Neural cell (in vitro differentiated cells): ENCODE measurements at regions not wholly inside any gene's neighbourhood (a gene's known extent, or its start where the extent isn't known, plus 50 kb on each side); places are given as distances from the start of the nearest gene placed in this dataset.

Experiments
- EP300 ChIP-seq: fragments of 450-650 bp; conservative IDR thresholded peaks from 2 replicates; pipeline ENCODE4 v1.6.1; 2014; ENCODE audit warnings: antibody characterized with exemption, mild to moderate bottlenecking, moderate library complexity; ENCODE audit not compliant: poor library complexity, severe bottlenecking
- MXI1 ChIP-seq: fragments of 450-650 bp; conservative IDR thresholded peaks from 2 replicates; pipeline ENCODE4 v1.6.1; 2014; ENCODE audit warnings: antibody characterized with exemption, mild to moderate bottlenecking; ENCODE audit not compliant: poor library complexity, severe bottlenecking
- POLR2AphosphoS5 ChIP-seq: IDR thresholded peaks from 2 replicates; pipeline ENCODE4 v1.6.1; 2012
- SMC3 ChIP-seq: fragments of 450-650 bp; conservative IDR thresholded peaks from 2 replicates; pipeline ENCODE4 v1.6.1; 2014; ENCODE audit warnings: antibody characterized with exemption, mild to moderate bottlenecking, moderate library complexity; ENCODE audit not compliant: poor library complexity
- TAF1 ChIP-seq: IDR thresholded peaks from 2 replicates; pipeline ENCODE4 v1.6.1; 2012; ENCODE audit warnings: low read depth
- TF ChIP-seq, protein P1 (sequence below): fragments of 450-650 bp; IDR thresholded peaks from 2 replicates; pipeline ENCODE4 v1.5.1; 2014; ENCODE audit warnings: antibody characterized with exemption, mild to moderate bottlenecking, moderate library complexity; ENCODE audit not compliant: poor library complexity, severe bottlenecking
- TF ChIP-seq, protein P2 (sequence below): IDR thresholded peaks from 2 replicates; pipeline ENCODE4 v1.6.1; 2012; ENCODE audit warnings: borderline replicate concordance

DNA sequence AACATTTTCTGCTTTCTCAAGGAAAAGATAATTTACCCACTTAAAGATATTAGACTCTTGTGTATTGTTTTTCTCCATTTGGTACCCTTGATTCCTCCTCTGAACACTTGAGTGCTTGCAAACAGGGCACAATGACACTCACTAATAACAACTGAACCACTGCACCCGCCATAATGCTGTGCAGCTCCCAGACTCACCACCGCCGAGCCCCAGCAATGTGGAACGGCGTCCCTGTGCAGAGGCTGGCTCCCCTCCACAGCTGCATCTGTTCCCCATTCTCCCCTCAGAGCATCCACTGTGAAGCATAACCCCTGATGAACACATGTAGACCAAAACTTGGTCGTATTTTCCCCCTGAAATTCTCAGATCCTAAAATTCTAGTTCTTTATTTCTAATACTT, 276.2 kb upstream of the PLSCR5 start:
- TF ChIP-seq, protein P1, sequence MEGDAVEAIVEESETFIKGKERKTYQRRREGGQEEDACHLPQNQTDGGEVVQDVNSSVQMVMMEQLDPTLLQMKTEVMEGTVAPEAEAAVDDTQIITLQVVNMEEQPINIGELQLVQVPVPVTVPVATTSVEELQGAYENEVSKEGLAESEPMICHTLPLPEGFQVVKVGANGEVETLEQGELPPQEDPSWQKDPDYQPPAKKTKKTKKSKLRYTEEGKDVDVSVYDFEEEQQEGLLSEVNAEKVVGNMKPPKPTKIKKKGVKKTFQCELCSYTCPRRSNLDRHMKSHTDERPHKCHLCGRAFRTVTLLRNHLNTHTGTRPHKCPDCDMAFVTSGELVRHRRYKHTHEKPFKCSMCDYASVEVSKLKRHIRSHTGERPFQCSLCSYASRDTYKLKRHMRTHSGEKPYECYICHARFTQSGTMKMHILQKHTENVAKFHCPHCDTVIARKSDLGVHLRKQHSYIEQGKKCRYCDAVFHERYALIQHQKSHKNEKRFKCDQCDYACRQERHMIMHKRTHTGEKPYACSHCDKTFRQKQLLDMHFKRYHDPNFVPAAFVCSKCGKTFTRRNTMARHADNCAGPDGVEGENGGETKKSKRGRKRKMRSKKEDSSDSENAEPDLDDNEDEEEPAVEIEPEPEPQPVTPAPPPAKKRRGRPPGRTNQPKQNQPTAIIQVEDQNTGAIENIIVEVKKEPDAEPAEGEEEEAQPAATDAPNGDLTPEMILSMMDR, result no peak
- TF ChIP-seq, protein P2, sequence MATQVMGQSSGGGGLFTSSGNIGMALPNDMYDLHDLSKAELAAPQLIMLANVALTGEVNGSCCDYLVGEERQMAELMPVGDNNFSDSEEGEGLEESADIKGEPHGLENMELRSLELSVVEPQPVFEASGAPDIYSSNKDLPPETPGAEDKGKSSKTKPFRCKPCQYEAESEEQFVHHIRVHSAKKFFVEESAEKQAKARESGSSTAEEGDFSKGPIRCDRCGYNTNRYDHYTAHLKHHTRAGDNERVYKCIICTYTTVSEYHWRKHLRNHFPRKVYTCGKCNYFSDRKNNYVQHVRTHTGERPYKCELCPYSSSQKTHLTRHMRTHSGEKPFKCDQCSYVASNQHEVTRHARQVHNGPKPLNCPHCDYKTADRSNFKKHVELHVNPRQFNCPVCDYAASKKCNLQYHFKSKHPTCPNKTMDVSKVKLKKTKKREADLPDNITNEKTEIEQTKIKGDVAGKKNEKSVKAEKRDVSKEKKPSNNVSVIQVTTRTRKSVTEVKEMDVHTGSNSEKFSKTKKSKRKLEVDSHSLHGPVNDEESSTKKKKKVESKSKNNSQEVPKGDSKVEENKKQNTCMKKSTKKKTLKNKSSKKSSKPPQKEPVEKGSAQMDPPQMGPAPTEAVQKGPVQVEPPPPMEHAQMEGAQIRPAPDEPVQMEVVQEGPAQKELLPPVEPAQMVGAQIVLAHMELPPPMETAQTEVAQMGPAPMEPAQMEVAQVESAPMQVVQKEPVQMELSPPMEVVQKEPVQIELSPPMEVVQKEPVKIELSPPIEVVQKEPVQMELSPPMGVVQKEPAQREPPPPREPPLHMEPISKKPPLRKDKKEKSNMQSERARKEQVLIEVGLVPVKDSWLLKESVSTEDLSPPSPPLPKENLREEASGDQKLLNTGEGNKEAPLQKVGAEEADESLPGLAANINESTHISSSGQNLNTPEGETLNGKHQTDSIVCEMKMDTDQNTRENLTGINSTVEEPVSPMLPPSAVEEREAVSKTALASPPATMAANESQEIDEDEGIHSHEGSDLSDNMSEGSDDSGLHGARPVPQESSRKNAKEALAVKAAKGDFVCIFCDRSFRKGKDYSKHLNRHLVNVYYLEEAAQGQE, result no peak
- TF ChIP-seq SMC3 (no peak), MXI1 (no peak), EP300 (no peak), POLR2AphosphoS5 (no peak), TAF1 (no peak)
